Omental fat pad (tissue), 3 donors: ENCODE measurements at regions not wholly inside any gene's neighbourhood (a gene's known extent, or its start where the extent isn't known, plus 50 kb on each side); places are given as distances from the start of the nearest gene placed in this dataset.

Source experiments
- ATAC-seq: fragments of 150-250 bp; one replicate; pipeline ENCODE4 v1.9.1; 2016; ENCODE audit warnings: mild to moderate bottlenecking, moderate library complexity; ENCODE audit not compliant: low FRiP score
- DNase-seq: peaks from one replicate; pipeline ENCODE4 v3.0.0-alpha.2; 2019; ENCODE audit warnings: low spot score
- CTCF ChIP-seq, 3 donors: fragments of 450-650 bp; IDR thresholded peaks; one replicate each; pipeline ENCODE4 v1.5.1; 2016 to 2017; ENCODE audit warnings: antibody characterized with exemption in 3 of 3, mild to moderate bottlenecking in 3 of 3, moderate library complexity in 2 of 3

GRCh38 chrX:78496483-78496882 lies 162.6 kb downstream of the RTL3 start:
- no peak for TF ChIP-seq CTCF (IDR thresholded peaks at IDR 0.05)
- no peak for ATAC-seq
- no peak for DNase-seq

GRCh38 chrX:78493180-78493579 lies 165.8 kb upstream of the CYSLTR1 start:
- no peak for TF ChIP-seq CTCF (IDR thresholded peaks at IDR 0.05)
- DNase-seq, result no peak
- ATAC-seq, result no peak

- no peak for DNase-seq
- TF ChIP-seq CTCF (IDR thresholded peaks at IDR 0.05), result no peak
- ATAC-seq, result no peak
These were observed 149.3 kb upstream of the CYSLTR1 start for GRCh38 chrX:78476701-78477100.

- ATAC-seq (no peak), DNase-seq (no peak)
These were observed 129.5 kb upstream of the CYSLTR1 start for GRCh38 chrX:78456909-78457308.

GRCh38 chrX:78455901-78456300 lies 128.5 kb upstream of the CYSLTR1 start:
- ATAC-seq (no peak), DNase-seq (no peak)
- TF ChIP-seq CTCF (IDR thresholded peaks at IDR 0.05), result no peak

More at GRCh38 chrX:78456909-78457308, 129.5 kb upstream of the CYSLTR1 start:
- TF ChIP-seq CTCF (IDR thresholded peaks at IDR 0.05), result no peak

- TF ChIP-seq CTCF (IDR thresholded peaks at IDR 0.05), result no peak
- DNase-seq (no peak), ATAC-seq (no peak)
These were observed 124.9 kb upstream of the CYSLTR1 start for GRCh38 chrX:78452356-78452755.

- no peak for TF ChIP-seq CTCF (IDR thresholded peaks at IDR 0.05)
- DNase-seq (no peak), ATAC-seq (no peak)
These were observed 110.2 kb upstream of the CYSLTR1 start for GRCh38 chrX:78437621-78438020.
